ENCODE measurements at regions not wholly inside any gene's neighbourhood (a gene's known extent, or its start where the extent isn't known, plus 50 kb on each side); places are given as distances from the start of the nearest gene placed in this dataset.

GRCh38 chr5:136518174-136518573, 152.8 kb upstream of the TRPC7 start:
- 100% methylated on average over 1 of the region's 1 CpG for whole genome bisulfite sequencing (ENCODE audit: insufficient coverage)
- no peak for TF ChIP-seq CTCF (IDR thresholded peaks at IDR 0.05)
- Mint-ChIP-seq H3K27me3 (ENCODE audit: low read depth in 2 of 2) (no peaks in the 10 kb centered on the region), H3K4me1 (no peaks in the 10 kb centered on the region), H3K4me3 (no peak overlapping the region), H3K9me3 (peaks cover 5 to 7% of the 10 kb centered on the region in 2 donors), H3K27ac (no peak overlapping the region), H3K36me3 (no peaks in the 10 kb centered on the region)
- Histone ChIP-seq H3K27ac (ENCODE audit: low read length) (no peak overlapping the region), H3K9me3 (ENCODE audit: control insufficient read depth, insufficient read depth, low read length) (no peaks in the 10 kb centered on the region), H3K4me3 (ENCODE audit: low read length) (no peak overlapping the region), H3K36me3 (ENCODE audit: control insufficient read depth, insufficient read depth, low read length) (no peaks in the 10 kb centered on the region), H3K4me1 (ENCODE audit: control insufficient read depth, insufficient read depth, low read length) (no peaks in the 10 kb centered on the region), H3K27me3 (ENCODE audit: control insufficient read depth, insufficient read depth, low read length) (no peaks in the 10 kb centered on the region)
- no peak for ATAC-seq
- no peak for DNase-seq
- intact Hi-C loops (cut with micrococcal nuclease) = no loop called here

- Histone ChIP-seq H3K9me3 (ENCODE audit: control insufficient read depth, insufficient read depth, low read length) (no peaks in the 10 kb centered on the region), H3K27ac (ENCODE audit: low read length) (no peak overlapping the region), H3K36me3 (ENCODE audit: control insufficient read depth, insufficient read depth, low read length) (no peaks in the 10 kb centered on the region), H3K4me1 (ENCODE audit: control insufficient read depth, insufficient read depth, low read length) (no peaks in the 10 kb centered on the region), H3K27me3 (ENCODE audit: control insufficient read depth, insufficient read depth, low read length) (no peaks in the 10 kb centered on the region), H3K4me3 (ENCODE audit: low read length) (no peak overlapping the region)
- WGBS (ENCODE audit: insufficient coverage) = no CpG with 5 or more reads among the region's 1 CpG
- Mint-ChIP-seq H3K27ac (no peak overlapping the region), H3K4me3 (no peak overlapping the region), H3K4me1 (no peaks in the 10 kb centered on the region), H3K36me3 (no peaks in the 10 kb centered on the region), H3K27me3 (ENCODE audit: low read depth in 2 of 2) (no peaks in the 10 kb centered on the region), H3K9me3 (peaks cover 5 to 7% of the 10 kb centered on the region in 2 donors)
- intact Hi-C loops (cut with micrococcal nuclease) = no loop called here
- TF ChIP-seq CTCF (IDR thresholded peaks at IDR 0.05) = no peak
- DNase-seq (no peak), ATAC-seq (no peak)
Observed at GRCh38 chr5:136517755-136518154, 152.4 kb upstream of the TRPC7 start.

GRCh38 chr5:136516637-136517036, 151.3 kb upstream of the TRPC7 start:
- no peak for TF ChIP-seq CTCF (IDR thresholded peaks at IDR 0.05)
- Histone ChIP-seq H3K27me3 (ENCODE audit: control insufficient read depth, insufficient read depth, low read length) (no peaks in the 10 kb centered on the region), H3K9me3 (ENCODE audit: control insufficient read depth, insufficient read depth, low read length) (no peaks in the 10 kb centered on the region), H3K36me3 (ENCODE audit: control insufficient read depth, insufficient read depth, low read length) (no peaks in the 10 kb centered on the region), H3K4me1 (ENCODE audit: control insufficient read depth, insufficient read depth, low read length) (no peaks in the 10 kb centered on the region), H3K4me3 (ENCODE audit: low read length) (no peak overlapping the region), H3K27ac (ENCODE audit: low read length) (no peak overlapping the region)
- Mint-ChIP-seq H3K9me3 (peaks cover 7% of the 10 kb centered on the region in 2 donors), H3K27ac (no peak overlapping the region), H3K4me1 (no peaks in the 10 kb centered on the region), H3K36me3 (no peaks in the 10 kb centered on the region), H3K27me3 (ENCODE audit: low read depth in 2 of 2) (no peaks in the 10 kb centered on the region), H3K4me3 (no peak overlapping the region)
- intact Hi-C loops (cut with micrococcal nuclease) = no loop called here
- DNase-seq = no peak
- 41% methylated on average over 3 of the region's 3 CpGs for WGBS (ENCODE audit: insufficient coverage)
- ATAC-seq = peak in 1 of 3 donors; percentile 54

- Histone ChIP-seq H3K4me1 (ENCODE audit: control insufficient read depth, insufficient read depth, low read length) (no peaks in the 10 kb centered on the region), H3K4me3 (ENCODE audit: low read length) (no peak overlapping the region), H3K36me3 (ENCODE audit: control insufficient read depth, insufficient read depth, low read length) (no peaks in the 10 kb centered on the region), H3K27ac (ENCODE audit: low read length) (no peak overlapping the region), H3K27me3 (ENCODE audit: control insufficient read depth, insufficient read depth, low read length) (no peaks in the 10 kb centered on the region), H3K9me3 (ENCODE audit: control insufficient read depth, insufficient read depth, low read length) (no peaks in the 10 kb centered on the region)
- Mint-ChIP-seq H3K9me3 (peaks cover 5 to 6% of the 10 kb centered on the region in 2 donors), H3K4me1 (no peaks in the 10 kb centered on the region), H3K27ac (no peak overlapping the region), H3K27me3 (ENCODE audit: low read depth in 2 of 2) (no peaks in the 10 kb centered on the region), H3K4me3 (no peak overlapping the region), H3K36me3 (no peaks in the 10 kb centered on the region)
- ATAC-seq (no peak), DNase-seq (no peak)
- WGBS (ENCODE audit: insufficient coverage) = 84% methylated on average over 3 of the region's 3 CpGs
- TF ChIP-seq CTCF (IDR thresholded peaks at IDR 0.05) = no peak
- intact Hi-C loops (cut with micrococcal nuclease) = no loop called here
Observed at GRCh38 chr5:136513430-136513829, 148.1 kb upstream of the TRPC7 start.

Data from natural killer cell (primary cell).